Keratinocyte (primary cell): ENCODE measurements at regions not wholly inside any gene's neighbourhood (a gene's known extent, or its start where the extent isn't known, plus 50 kb on each side); places are given as distances from the start of the nearest gene placed in this dataset.

Source experiments
- DNase-seq: peaks from one replicate; pipeline ENCODE4 v3.0.0-alpha.2; 2011; ENCODE audit warnings: low read depth, missing footprints, low spot score
- FAIRE-seq: peaks from 2 replicates; lab custom pipeline; 2011; peaks lifted over from hg19 to GRCh38; lab: Jason Lieb, UNC
- H2AFZ ChIP-seq: 2 replicates; pipeline ENCODE4 v1.6.0; 2012; ENCODE audit warnings: low read length, control low read depth, inconsistent platforms; ENCODE audit not compliant: control insufficient read depth
- H3K27ac ChIP-seq: 2 replicates; pipeline ENCODE4 v1.5.1; 2011; ENCODE audit warnings: low read length; ENCODE audit not compliant: control insufficient read depth, insufficient read depth
- H3K27me3 ChIP-seq: 3 replicates; pipeline ENCODE4 v1.6.0; 2011; ENCODE audit warnings: low read length; ENCODE audit not compliant: control insufficient read depth, insufficient read depth; ENCODE audit errors: extremely low read depth
- H3K36me3 ChIP-seq, 2 experiments: 2 replicates in 1 of 2; 3 replicates in 1 of 2; pipeline ENCODE4 v1.5.1; 2011; ENCODE audit warnings: low read length in 2 of 2, mild to moderate bottlenecking in 1 of 2; ENCODE audit not compliant: control insufficient read depth in 2 of 2, insufficient read depth in 2 of 2; ENCODE audit errors: extremely low read depth in 1 of 2
- H3K4me1 ChIP-seq: 3 replicates; pipeline ENCODE4 v1.5.1; 2011; ENCODE audit warnings: low read length; ENCODE audit not compliant: control insufficient read depth, insufficient read depth; ENCODE audit errors: extremely low read depth
- H3K4me2 ChIP-seq: 3 replicates; pipeline ENCODE4 v1.6.0; 2011; ENCODE audit warnings: low read depth, low read length; ENCODE audit not compliant: control insufficient read depth, insufficient read depth; ENCODE audit errors: extremely low read depth
- H3K4me3 ChIP-seq, 3 experiments: fragments of 200-600 bp in 1 of 3; sonication (generic) in 1 of 3; 2 replicates in 2 of 3; 3 replicates in 1 of 3; pipeline ENCODE4 v1.5.1; 2011 to 2016; ENCODE audit warnings: low read length in 3 of 3, mild to moderate bottlenecking in 3 of 3, control low read depth in 2 of 3, inconsistent platforms in 1 of 3, low read depth in 1 of 3, mixed read lengths in 1 of 3, mixed run types in 1 of 3, moderate library complexity in 1 of 3; ENCODE audit not compliant: control insufficient read depth in 2 of 3, insufficient read depth in 2 of 3; ENCODE audit errors: extremely low read depth in 1 of 3
- H3K79me2 ChIP-seq: 2 replicates; pipeline ENCODE4 v1.6.0; 2012; ENCODE audit warnings: low read length; ENCODE audit not compliant: control insufficient read depth, insufficient read depth
- H3K9ac ChIP-seq: 3 replicates; pipeline ENCODE4 v1.6.0; 2011; ENCODE audit warnings: low read length; ENCODE audit not compliant: control insufficient read depth, insufficient read depth; ENCODE audit errors: extremely low read depth
- H3K9me1 ChIP-seq: 3 replicates; pipeline ENCODE4 v1.6.0; 2011; ENCODE audit warnings: low read length; ENCODE audit not compliant: control insufficient read depth, insufficient read depth; ENCODE audit errors: extremely low read depth
- H3K9me3 ChIP-seq: 2 replicates; pipeline ENCODE4 v1.5.1; 2012; ENCODE audit warnings: low read depth, low read length; ENCODE audit not compliant: control insufficient read depth
- H4K20me1 ChIP-seq: 3 replicates; pipeline ENCODE4 v1.6.0; 2011; ENCODE audit warnings: low read length; ENCODE audit not compliant: control insufficient read depth, insufficient read depth; ENCODE audit errors: extremely low read depth
- EZH2 ChIP-seq: IDR thresholded peaks from one replicate; pipeline ENCODE4 v1.6.1; 2012; ENCODE audit warnings: inconsistent platforms, mild to moderate bottlenecking, low read length, moderate library complexity
- dilution Hi-C: fragments of 300-500 bp; cut with MboI; formaldehyde crosslinking; loops from one replicate; pipeline ENCODE4 v1.7.0; 2020; ENCODE audit warnings: low sequenced_read_pairs; ENCODE audit not compliant: extremely low pct_ligation_motif_present
- TF ChIP-seq, protein P1 (sequence below), 3 experiments: IDR thresholded peaks in 1 of 3; conservative IDR thresholded peaks in 1 of 3; optimal IDR thresholded peaks in 1 of 3; 2 replicates in 2 of 3; 3 replicates in 1 of 3; pipeline versions ENCODE3 to v1.5.1; 2011; ENCODE audit warnings: low read length in 3 of 3, mild to moderate bottlenecking in 3 of 3, moderate library complexity in 2 of 3, control low read depth in 1 of 3, inconsistent platforms in 1 of 3; ENCODE audit not compliant: insufficient read depth in 2 of 3; ENCODE audit errors: extremely low read depth in 1 of 3

DNA sequence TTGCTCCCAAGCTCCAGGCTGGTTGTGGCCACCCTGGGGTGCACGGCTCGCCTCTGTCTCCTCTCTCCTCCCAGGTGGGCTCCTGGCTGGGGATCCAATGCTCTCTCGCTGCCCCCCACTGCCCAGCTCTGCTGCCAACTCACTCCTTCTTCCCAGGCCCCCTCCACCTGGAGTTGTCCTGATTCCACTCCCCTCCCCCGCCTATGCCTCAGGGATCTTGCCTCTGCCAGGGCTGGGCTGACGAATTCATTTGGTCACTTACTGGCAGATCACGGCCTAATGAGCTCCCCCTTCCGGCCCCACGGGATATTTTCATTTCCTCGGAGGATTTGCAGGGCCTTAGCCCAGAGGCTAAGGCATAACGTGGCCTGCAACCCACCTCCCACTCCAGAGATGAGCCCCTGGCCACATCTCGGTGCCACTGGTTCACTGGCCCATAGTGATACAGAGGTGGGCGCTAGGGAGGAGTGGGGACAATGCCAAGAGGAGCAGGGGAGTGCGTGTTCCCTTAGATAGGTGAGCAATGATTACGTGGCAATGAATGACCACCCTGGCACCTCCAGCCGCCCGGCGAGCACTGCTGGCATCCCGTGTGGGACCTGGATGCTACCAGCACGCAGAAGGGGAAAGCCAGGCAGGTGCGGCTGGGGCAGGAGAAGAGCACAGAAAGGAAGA, 344.6 kb upstream of the SHH start:
- no peak for FAIRE-seq
- no peak overlapping the region for H2AFZ ChIP-seq

DNA sequence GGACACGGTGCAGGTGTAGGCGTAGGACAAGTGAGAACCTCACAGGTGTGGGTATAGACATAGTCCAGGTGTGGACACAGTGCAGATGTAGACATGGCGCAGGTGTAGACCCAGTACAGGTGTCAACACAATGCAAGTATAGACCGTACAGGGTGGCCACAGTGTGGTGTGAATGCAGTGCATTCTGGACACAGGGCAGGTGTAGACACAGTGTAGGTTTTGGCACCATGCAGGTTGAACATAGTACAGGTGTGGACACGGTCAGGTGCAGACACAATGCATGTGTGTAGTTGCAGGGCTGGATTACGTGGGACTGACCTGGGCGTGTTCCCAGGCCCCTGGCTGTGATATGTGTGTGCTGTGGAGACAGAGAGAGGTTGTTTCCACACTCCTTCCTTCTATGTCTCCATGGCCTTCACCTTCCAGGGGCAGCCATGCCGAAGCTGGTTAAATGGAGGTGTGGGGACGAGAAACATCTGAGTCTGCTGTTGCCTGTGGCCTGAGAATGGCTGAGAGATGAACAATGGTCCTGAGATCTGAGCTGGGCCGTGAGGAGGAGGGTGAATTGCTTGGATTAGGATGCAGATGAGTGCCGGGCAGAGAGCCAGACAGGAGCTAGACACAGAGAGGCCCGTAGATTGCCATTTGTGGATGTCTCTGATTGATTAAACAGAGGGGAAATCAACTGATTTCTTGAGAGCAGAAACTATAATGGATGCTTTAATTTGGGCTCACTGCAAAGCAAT, 343.9 kb upstream of the SHH start:
- Histone ChIP-seq H3K4me3 (no peak overlapping the region), H3K9me1 (no peaks in the 10 kb centered on the region), H3K27ac (no peak overlapping the region), H3K36me3 (no peaks in the 10 kb centered on the region), H3K79me2 (no peaks in the 10 kb centered on the region), H3K27me3 (no peaks in the 10 kb centered on the region), H3K9ac (no peak overlapping the region), H3K4me1 (no peaks in the 10 kb centered on the region), H3K9me3 (peaks cover 4% of the 10 kb centered on the region), H4K20me1 (no peaks in the 10 kb centered on the region), H2AFZ (no peak overlapping the region), H3K4me2 (no peak overlapping the region)
- dilution Hi-C loops: no loop called here
- TF ChIP-seq, protein P1, sequence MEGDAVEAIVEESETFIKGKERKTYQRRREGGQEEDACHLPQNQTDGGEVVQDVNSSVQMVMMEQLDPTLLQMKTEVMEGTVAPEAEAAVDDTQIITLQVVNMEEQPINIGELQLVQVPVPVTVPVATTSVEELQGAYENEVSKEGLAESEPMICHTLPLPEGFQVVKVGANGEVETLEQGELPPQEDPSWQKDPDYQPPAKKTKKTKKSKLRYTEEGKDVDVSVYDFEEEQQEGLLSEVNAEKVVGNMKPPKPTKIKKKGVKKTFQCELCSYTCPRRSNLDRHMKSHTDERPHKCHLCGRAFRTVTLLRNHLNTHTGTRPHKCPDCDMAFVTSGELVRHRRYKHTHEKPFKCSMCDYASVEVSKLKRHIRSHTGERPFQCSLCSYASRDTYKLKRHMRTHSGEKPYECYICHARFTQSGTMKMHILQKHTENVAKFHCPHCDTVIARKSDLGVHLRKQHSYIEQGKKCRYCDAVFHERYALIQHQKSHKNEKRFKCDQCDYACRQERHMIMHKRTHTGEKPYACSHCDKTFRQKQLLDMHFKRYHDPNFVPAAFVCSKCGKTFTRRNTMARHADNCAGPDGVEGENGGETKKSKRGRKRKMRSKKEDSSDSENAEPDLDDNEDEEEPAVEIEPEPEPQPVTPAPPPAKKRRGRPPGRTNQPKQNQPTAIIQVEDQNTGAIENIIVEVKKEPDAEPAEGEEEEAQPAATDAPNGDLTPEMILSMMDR (optimal IDR thresholded peaks at IDR 0.05 in 1 of 3, IDR thresholded peaks at IDR 0.05 in 1 of 3, conservative IDR thresholded peaks at IDR 0.05 in 1 of 3; ENCODE audit: extremely low read depth in 1 of 3, insufficient read depth in 2 of 3, low read length in 3 of 3): no peak
- TF ChIP-seq EZH2: no peak
- no peak for FAIRE-seq
- DNase-seq: no peak

More for the DNA sequence above, 344.6 kb upstream of the SHH start:
- H3K9me1 ChIP-seq: no peaks in the 10 kb centered on the region
- DNase-seq: no peak
- no peak overlapping the region for H3K4me2 ChIP-seq
- H3K79me2 ChIP-seq: no peaks in the 10 kb centered on the region
- H3K27me3 ChIP-seq: no peaks in the 10 kb centered on the region
- no peaks in the 10 kb centered on the region for H4K20me1 ChIP-seq
- no peaks in the 10 kb centered on the region for H3K36me3 ChIP-seq
- dilution Hi-C loops: no loop called here
- no peak overlapping the region for H3K9ac ChIP-seq
- no peak overlapping the region for H3K4me3 ChIP-seq
- H3K4me1 ChIP-seq: no peaks in the 10 kb centered on the region
- H3K27ac ChIP-seq: no peak overlapping the region
- peaks cover 4% of the 10 kb centered on the region for H3K9me3 ChIP-seq
- TF ChIP-seq EZH2: no peak
- TF ChIP-seq, protein P1 (optimal IDR thresholded peaks at IDR 0.05 in 1 of 3, IDR thresholded peaks at IDR 0.05 in 1 of 3, conservative IDR thresholded peaks at IDR 0.05 in 1 of 3; ENCODE audit: extremely low read depth in 1 of 3, insufficient read depth in 2 of 3, low read length in 3 of 3): peak in 1 of 3 experiments; percentile 19
